Lung (tissue), 11 donors: ENCODE measurements at regions not wholly inside any gene's neighbourhood (a gene's known extent, or its start where the extent isn't known, plus 50 kb on each side); places are given as distances from the start of the nearest gene placed in this dataset.

ENCODE experiments used
- ATAC-seq: fragments of 200-7000 bp; cut with Tn5 transposase; one replicate; pipeline ENCODE4 v1.9.1; 2020; ENCODE audit warnings: moderate number of reproducible peaks; ENCODE audit not compliant: insufficient read depth, low FRiP score
- DNase-seq, 3 donors: peaks; one replicate each; pipeline ENCODE4 v3.0.0-alpha.2; 2013 to 2017
- H3K27ac ChIP-seq, 2 donors: one replicate each; pipeline ENCODE4 v1.5.1; 2013; ENCODE audit warnings: mild to moderate bottlenecking in 2 of 2, moderate library complexity in 2 of 2, control low read depth in 1 of 2, inconsistent platforms in 1 of 2, low read depth in 1 of 2, low read length in 1 of 2
- H3K27me3 ChIP-seq, 3 donors: one replicate each; pipeline ENCODE4 v1.5.1; 2013; ENCODE audit warnings: low read length in 2 of 3; ENCODE audit not compliant: control insufficient read depth in 3 of 3, insufficient read depth in 3 of 3
- H3K36me3 ChIP-seq, 4 donors: one replicate each; pipeline ENCODE4 v1.5.1; 2013; ENCODE audit warnings: low read length in 4 of 4, mild to moderate bottlenecking in 1 of 4, moderate library complexity in 1 of 4; ENCODE audit not compliant: control insufficient read depth in 4 of 4, insufficient read depth in 4 of 4
- H3K4me1 ChIP-seq, 5 donors: one replicate each; pipeline ENCODE4 v1.5.1; 2013; ENCODE audit warnings: low read length in 5 of 5, mild to moderate bottlenecking in 2 of 5, moderate library complexity in 1 of 5; ENCODE audit not compliant: control insufficient read depth in 5 of 5, insufficient read depth in 5 of 5
- H3K4me3 ChIP-seq: one replicate; pipeline ENCODE4 v1.5.1; 2013; ENCODE audit warnings: mild to moderate bottlenecking, control low read depth, moderate library complexity
- H3K9ac ChIP-seq, 2 donors: one replicate each; pipeline ENCODE4 v1.5.1; 2013; ENCODE audit warnings: low read length in 2 of 2, control low read depth in 1 of 2; ENCODE audit not compliant: insufficient read depth in 1 of 2
- H3K9me3 ChIP-seq, 4 donors: one replicate each; pipeline ENCODE4 v1.5.1; 2013; ENCODE audit warnings: low read length in 3 of 4, mild to moderate bottlenecking in 1 of 4, moderate library complexity in 1 of 4; ENCODE audit not compliant: control insufficient read depth in 4 of 4, insufficient read depth in 3 of 4
- WGBS, 2 donors: extraction: QIAGEN DNeasy Blood & Tissue Kit; methylation state at CpG; one replicate each; pipeline ENCODE4 v1.1.7; 2013; 5-methylcytosine and 5-hydroxymethylcytosine counted together
- TF ChIP-seq, protein P1 (sequence below): IDR thresholded peaks from 2 replicates; pipeline ENCODE4 v1.5.1; 2012; ENCODE audit warnings: mild to moderate bottlenecking; ENCODE audit errors: control extremely low read depth, extremely low read depth
- donor health status: control.
- donor health status: control.
- donor health status: Bipolar disorder and iron deficiency.
- donor health status: healthy.
- donor health status: DM: yes; HTN: yes; CAD: no.

DNA sequence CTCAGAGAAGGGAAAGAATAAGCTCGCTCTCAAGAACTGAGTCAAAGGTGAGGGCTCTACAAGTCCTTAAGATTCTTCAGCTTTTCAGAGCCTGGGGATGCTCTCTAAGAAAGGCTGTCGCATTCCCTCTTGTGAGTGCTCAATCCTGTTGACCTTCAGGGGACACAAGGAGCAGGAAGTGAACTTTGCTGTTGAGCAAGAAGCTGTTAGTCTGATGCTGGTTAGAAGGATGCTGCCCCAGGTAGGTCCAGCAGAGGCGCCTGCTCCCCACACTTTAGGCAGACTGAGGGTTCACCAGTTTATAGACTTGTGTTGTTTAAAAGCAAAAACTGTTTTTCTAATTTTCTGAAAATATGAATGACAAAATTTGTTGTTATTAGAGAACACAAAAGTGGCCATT lies 125.4 kb upstream of the SPOCK3 start:
- no peaks in the 10 kb centered on the region for H3K36me3 ChIP-seq
- ATAC-seq (no peak), DNase-seq (no peak)
- no peak overlapping the region for H3K27ac ChIP-seq
- no peak overlapping the region for H3K4me3 ChIP-seq
- no peaks in the 10 kb centered on the region for H3K27me3 ChIP-seq
- peaks cover 0 to 3% (median 0%) of the 10 kb centered on the region in 5 donors for H3K4me1 ChIP-seq
- no peaks in the 10 kb centered on the region for H3K9me3 ChIP-seq
- TF ChIP-seq, protein P1, sequence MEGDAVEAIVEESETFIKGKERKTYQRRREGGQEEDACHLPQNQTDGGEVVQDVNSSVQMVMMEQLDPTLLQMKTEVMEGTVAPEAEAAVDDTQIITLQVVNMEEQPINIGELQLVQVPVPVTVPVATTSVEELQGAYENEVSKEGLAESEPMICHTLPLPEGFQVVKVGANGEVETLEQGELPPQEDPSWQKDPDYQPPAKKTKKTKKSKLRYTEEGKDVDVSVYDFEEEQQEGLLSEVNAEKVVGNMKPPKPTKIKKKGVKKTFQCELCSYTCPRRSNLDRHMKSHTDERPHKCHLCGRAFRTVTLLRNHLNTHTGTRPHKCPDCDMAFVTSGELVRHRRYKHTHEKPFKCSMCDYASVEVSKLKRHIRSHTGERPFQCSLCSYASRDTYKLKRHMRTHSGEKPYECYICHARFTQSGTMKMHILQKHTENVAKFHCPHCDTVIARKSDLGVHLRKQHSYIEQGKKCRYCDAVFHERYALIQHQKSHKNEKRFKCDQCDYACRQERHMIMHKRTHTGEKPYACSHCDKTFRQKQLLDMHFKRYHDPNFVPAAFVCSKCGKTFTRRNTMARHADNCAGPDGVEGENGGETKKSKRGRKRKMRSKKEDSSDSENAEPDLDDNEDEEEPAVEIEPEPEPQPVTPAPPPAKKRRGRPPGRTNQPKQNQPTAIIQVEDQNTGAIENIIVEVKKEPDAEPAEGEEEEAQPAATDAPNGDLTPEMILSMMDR = no peak
- WGBS, 2 donors = 50 to 68% methylated on average over 3 of the region's 3 CpGs
- H3K9ac ChIP-seq = no peak overlapping the region

DNA sequence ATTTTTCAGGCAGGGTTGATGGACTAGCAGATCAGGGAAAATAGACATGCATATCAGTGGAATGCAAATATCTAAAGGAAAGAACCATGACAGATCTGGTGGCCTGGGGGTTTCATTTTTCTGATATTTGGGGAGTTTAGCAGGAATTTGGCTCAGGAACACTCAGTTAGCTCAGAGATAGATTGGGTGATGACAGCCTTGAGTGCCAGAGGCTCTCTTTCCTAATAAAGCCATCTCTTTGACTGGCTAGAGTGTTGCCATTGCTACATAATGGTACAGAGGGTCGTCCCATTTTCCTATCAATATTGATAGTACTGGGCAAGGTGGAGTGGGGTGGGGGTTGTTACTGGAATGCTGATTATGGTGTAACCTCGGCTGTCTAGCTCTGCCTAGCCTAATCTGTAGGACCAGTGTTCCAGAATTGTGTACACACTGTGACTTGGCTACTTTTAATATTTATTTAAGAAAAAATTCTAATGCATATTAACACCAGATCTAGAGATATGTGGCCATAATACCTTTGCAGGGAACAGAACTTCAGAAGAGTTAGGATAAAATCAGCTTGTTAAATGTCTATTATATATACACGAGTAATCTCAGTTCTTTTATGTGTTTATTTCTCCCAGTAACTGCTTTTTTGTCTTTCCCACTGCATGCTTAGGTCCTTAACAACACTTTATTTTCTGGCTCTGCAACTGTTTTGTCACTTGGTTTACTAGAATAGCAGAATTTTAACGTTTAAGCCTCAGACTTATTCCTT lies 145.0 kb upstream of the SPOCK3 start:
- Histone ChIP-seq H3K27ac (no peak overlapping the region), H3K4me3 (no peak overlapping the region), H3K4me1 (peaks cover 0 to 13% (median 0%) of the 10 kb centered on the region in 5 donors), H3K36me3 (no peaks in the 10 kb centered on the region), H3K9me3 (no peaks in the 10 kb centered on the region), H3K27me3 (no peaks in the 10 kb centered on the region), H3K9ac (no peak overlapping the region)
- TF ChIP-seq, protein P1 = no peak
- ATAC-seq (no peak), DNase-seq (peak; percentile 53 to 83 (median 54))
- WGBS, 2 donors = 39 to 61% methylated on average over 4 of the region's 4 CpGs

DNA sequence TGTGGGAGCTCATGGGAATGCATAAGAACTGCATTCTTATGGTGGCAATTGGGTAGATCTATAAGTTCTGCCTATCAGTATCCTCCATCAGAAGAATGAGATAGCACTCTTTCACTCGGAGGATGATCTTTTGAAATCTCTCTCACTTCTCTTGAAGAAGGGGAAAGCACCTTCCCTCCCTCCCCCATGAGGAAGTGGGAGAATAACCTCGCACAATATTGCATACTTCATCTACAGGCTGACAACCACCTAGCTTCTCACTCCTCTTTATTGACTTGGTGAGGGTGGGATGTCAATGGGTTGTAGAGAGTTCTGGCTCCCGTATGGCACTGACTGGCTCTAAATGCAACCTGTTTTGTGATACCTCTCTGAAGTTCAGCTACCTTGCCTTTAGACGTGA lies 146.7 kb upstream of the SPOCK3 start:
- DNase-seq = no peak
- ATAC-seq = no peak
- no peaks in the 10 kb centered on the region for H3K27me3 ChIP-seq
- TF ChIP-seq, protein P1 = no peak
- peaks cover 0 to 13% (median 0%) of the 10 kb centered on the region in 5 donors for H3K4me1 ChIP-seq
- WGBS, 2 donors = 61 to 68% methylated on average over 4 of the region's 4 CpGs
- H3K36me3 ChIP-seq = no peaks in the 10 kb centered on the region
- H3K4me3 ChIP-seq = no peak overlapping the region
- no peak overlapping the region for H3K9ac ChIP-seq
- no peak overlapping the region for H3K27ac ChIP-seq
- no peaks in the 10 kb centered on the region for H3K9me3 ChIP-seq

DNA sequence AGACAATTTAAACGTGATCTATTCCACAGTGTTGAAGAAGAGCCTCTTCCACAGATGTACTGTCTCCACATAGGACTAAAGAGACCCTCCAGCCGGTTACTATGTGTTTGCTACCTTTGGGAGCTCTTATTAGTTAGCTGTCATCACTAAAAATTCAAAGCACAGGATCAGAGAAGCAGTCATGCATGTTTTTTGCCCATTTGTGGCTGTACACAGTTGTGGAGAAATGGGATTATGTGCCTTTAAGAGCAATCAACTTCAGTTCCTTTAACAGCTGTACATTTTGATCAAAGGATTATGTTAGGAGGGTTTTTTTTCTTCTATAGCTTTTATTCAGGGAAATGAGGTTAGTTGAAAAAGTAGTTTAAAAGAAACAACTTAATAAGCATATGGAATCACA lies 149.0 kb upstream of the SPOCK3 start:
- TF ChIP-seq, protein P1 = no peak
- peaks cover 0 to 13% (median 0%) of the 10 kb centered on the region in 5 donors for H3K4me1 ChIP-seq
- no peak overlapping the region for H3K27ac ChIP-seq
- no peaks in the 10 kb centered on the region for H3K36me3 ChIP-seq
- ATAC-seq = no peak
- no peak overlapping the region for H3K4me3 ChIP-seq
- no peak overlapping the region for H3K9ac ChIP-seq
- peak in 1 of 3 donors; percentile 8 for DNase-seq
- no peaks in the 10 kb centered on the region for H3K9me3 ChIP-seq
- no peaks in the 10 kb centered on the region for H3K27me3 ChIP-seq
- WGBS, 2 donors = 54 to 63% methylated on average over 2 of the region's 2 CpGs
